IPS-15b (cell line): ENCODE measurements at regions not wholly inside any gene's neighbourhood (a gene's known extent, or its start where the extent isn't known, plus 50 kb on each side); places are given as distances from the start of the nearest gene placed in this dataset.

Experiments used
- H3K27me3 ChIP-seq: one replicate; pipeline ENCODE4 v1.6.1; 2013; ENCODE audit warnings: low read length; ENCODE audit not compliant: control insufficient read depth, insufficient read depth
- H3K36me3 ChIP-seq: one replicate; pipeline ENCODE4 v1.6.1; 2013; ENCODE audit warnings: low read length; ENCODE audit not compliant: control insufficient read depth, insufficient read depth
- H3K4me1 ChIP-seq: one replicate; pipeline ENCODE4 v1.6.1; 2013; ENCODE audit warnings: mild to moderate bottlenecking, low read length; ENCODE audit not compliant: control insufficient read depth, insufficient read depth
- H3K4me3 ChIP-seq: one replicate; pipeline ENCODE4 v1.5.1; 2013; ENCODE audit warnings: low read depth, low read length
- H3K9ac ChIP-seq: one replicate; pipeline ENCODE4 v1.6.1; 2013; ENCODE audit warnings: low read depth, mild to moderate bottlenecking, low read length
- H3K9me3 ChIP-seq: one replicate; pipeline ENCODE4 v1.6.1; 2013; ENCODE audit warnings: mild to moderate bottlenecking, low read length; ENCODE audit not compliant: control insufficient read depth, insufficient read depth

GRCh38 chr13:105894697-105895096 lies 640.8 kb downstream of the EFNB2 start:
- Histone ChIP-seq H3K27me3 (no peaks in the 10 kb centered on the region), H3K36me3 (no peaks in the 10 kb centered on the region), H3K4me3 (no peak overlapping the region), H3K9ac (no peak overlapping the region), H3K4me1 (no peaks in the 10 kb centered on the region), H3K9me3 (no peaks in the 10 kb centered on the region)

DNA sequence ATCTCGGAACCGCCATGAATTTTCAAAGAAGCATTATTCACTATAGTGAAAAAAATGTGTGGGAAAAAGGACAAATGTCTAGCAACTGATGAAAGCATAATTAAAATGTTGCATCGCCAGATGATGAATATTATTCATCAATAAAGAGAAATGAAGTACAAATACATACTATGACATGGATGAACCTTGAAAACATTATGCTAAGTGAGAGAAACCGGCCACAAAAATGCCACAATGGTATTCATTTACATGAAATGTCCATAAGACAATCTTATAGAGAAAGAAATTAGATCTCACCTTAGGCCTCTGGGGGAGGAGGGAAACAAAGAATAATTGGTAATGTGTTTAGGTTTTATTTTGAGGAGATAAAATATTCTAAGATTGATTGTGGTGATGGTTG lies 645.0 kb downstream of the EFNB2 start:
- Histone ChIP-seq H3K4me3 (no peak overlapping the region), H3K9me3 (no peaks in the 10 kb centered on the region), H3K4me1 (no peaks in the 10 kb centered on the region), H3K36me3 (no peaks in the 10 kb centered on the region), H3K9ac (no peak overlapping the region), H3K27me3 (no peaks in the 10 kb centered on the region)

DNA sequence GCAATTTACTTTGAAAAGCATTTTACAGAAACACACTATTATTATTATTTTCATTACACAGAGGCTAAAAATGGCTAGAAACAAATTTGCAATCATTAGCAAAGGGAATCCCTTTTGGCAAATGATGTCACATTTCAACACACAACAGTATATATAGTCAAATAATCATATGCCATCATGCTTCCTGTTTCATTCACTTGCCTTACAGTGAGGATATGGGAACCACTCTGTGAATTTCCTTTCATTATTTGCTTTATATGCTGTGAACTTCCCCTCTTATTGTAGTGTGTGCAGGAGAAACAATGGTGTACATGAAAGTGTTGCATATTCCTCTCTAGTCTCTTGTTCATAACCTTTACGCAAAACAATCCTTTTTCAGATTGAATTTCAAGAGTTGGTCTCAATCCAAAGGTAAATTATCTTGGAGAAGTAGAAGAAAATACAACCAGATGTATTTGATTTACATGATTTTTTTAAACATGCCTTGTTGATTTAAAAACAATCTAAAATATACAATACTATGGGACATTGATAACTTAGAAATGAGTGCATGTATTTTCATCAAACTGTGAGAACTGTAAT lies 657.3 kb downstream of the EFNB2 start:
- Histone ChIP-seq H3K9me3 (no peaks in the 10 kb centered on the region), H3K27me3 (no peaks in the 10 kb centered on the region), H3K36me3 (no peaks in the 10 kb centered on the region), H3K4me1 (no peaks in the 10 kb centered on the region), H3K4me3 (no peak overlapping the region), H3K9ac (no peak overlapping the region)

DNA sequence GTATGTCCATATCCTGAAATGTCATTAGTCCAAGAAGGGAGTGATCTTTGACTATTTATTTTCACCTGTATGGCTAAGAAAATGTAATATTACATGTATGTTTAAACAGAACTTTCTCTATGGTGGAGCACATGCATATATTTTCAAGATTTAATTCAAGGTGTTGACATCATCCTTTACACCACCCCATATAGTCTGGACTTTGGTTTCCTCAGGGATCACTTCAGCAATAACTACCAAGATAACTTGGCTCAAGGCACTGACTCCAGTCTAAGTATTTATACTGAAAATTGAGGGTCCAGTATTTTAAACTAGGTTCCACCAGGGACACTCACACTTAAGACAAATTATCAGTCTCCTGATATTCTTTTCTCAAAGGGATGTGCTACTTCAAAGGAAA lies 660.6 kb downstream of the EFNB2 start:
- H3K9ac ChIP-seq = no peak overlapping the region
- H3K4me1 ChIP-seq = no peaks in the 10 kb centered on the region
- no peaks in the 10 kb centered on the region for H3K36me3 ChIP-seq

GRCh38 chr13:105871768-105872167 lies 663.7 kb downstream of the EFNB2 start:
- H3K27me3 ChIP-seq = no peaks in the 10 kb centered on the region
- no peaks in the 10 kb centered on the region for H3K4me1 ChIP-seq
- no peaks in the 10 kb centered on the region for H3K36me3 ChIP-seq
- H3K9ac ChIP-seq = no peak overlapping the region
- H3K4me3 ChIP-seq = no peak overlapping the region
- H3K9me3 ChIP-seq = no peaks in the 10 kb centered on the region

More for the DNA sequence above, 660.6 kb downstream of the EFNB2 start:
- Histone ChIP-seq H3K27me3 (no peaks in the 10 kb centered on the region), H3K4me3 (no peak overlapping the region), H3K9me3 (no peaks in the 10 kb centered on the region)

DNA sequence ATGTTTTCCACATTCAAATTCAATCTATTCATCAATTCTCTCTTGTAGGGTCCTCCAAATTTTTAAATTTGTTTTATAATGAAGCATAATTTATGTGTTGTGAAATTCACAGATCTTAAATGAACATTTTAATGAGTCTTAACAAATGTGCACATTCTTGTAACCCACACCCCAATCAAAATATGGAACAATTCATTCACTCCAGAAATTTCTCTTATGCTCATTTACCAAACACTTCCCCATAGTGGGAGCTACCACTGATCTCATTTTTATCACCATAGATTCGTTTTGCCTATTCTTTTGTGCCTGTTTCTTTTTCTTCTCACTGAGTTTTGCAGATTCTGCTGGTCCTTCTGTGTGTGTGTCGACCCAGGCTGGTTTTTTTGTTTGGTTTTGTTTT lies 664.1 kb downstream of the EFNB2 start:
- Histone ChIP-seq H3K9me3 (no peaks in the 10 kb centered on the region), H3K27me3 (no peaks in the 10 kb centered on the region), H3K9ac (no peak overlapping the region), H3K4me1 (no peaks in the 10 kb centered on the region), H3K36me3 (no peaks in the 10 kb centered on the region), H3K4me3 (no peak overlapping the region)

DNA sequence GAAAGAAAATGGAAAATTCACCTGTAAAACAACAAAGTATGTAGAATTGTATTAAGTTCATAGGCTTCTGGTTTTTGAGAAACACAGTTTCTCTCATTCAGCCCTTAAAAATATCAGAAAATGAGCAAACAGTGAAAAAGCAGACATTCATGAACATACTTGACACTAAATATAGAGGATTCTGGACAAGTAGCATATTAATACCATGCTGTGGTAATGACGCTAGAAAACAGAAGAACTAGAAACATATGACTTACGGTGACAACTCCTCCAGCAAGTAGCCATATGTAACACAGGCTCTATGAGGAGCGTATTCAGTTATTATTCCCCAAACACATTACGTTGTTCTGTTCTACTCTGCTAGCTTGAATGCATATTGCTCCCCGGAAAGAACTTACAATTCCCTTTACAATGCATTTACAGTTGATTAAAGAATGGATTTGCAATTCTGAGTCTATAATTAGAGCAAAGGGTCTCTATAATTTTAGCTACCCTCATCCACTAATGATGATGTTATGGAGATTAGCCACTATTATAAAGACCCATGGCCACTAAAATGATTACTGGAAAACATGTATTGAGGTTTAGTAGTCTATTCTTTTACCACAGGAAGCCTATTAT lies 672.1 kb downstream of the EFNB2 start:
- H3K4me1 ChIP-seq = no peaks in the 10 kb centered on the region
- H3K4me3 ChIP-seq = no peak overlapping the region
- no peaks in the 10 kb centered on the region for H3K36me3 ChIP-seq
- H3K27me3 ChIP-seq = no peaks in the 10 kb centered on the region
- H3K9ac ChIP-seq = no peak overlapping the region
- no peaks in the 10 kb centered on the region for H3K9me3 ChIP-seq

GRCh38 chr13:105848494-105848893 lies 687.0 kb downstream of the EFNB2 start:
- no peaks in the 10 kb centered on the region for H3K27me3 ChIP-seq
- no peaks in the 10 kb centered on the region for H3K36me3 ChIP-seq
- no peak overlapping the region for H3K9ac ChIP-seq
- H3K4me1 ChIP-seq = no peaks in the 10 kb centered on the region
- no peak overlapping the region for H3K4me3 ChIP-seq
- no peaks in the 10 kb centered on the region for H3K9me3 ChIP-seq

- Histone ChIP-seq H3K4me3 (no peak overlapping the region), H3K4me1 (no peaks in the 10 kb centered on the region), H3K9ac (no peak overlapping the region), H3K36me3 (no peaks in the 10 kb centered on the region), H3K9me3 (no peaks in the 10 kb centered on the region), H3K27me3 (no peaks in the 10 kb centered on the region)
These were observed 687.8 kb downstream of the EFNB2 start for GRCh38 chr13:105847527-105848291.

DNA sequence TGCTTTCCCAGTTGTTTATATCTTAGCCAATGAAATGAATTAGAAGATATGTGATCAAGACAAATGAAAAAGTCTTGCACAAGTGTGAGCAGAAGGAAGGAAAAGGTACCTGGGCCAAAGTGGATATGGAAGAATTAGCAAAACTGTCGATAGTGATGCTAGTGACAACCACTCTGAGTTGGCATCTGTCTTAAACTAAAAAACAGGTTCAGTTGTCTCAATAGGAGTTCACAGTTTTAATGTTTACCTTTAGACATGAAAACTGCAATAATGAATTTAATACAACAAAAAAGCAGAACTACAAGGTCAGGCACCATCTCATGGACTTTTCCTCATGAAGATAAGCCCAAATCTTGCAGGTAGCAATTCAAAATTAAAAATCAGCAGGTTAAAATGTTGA lies 688.5 kb downstream of the EFNB2 start:
- Histone ChIP-seq H3K9me3 (no peaks in the 10 kb centered on the region), H3K27me3 (no peaks in the 10 kb centered on the region), H3K4me3 (no peak overlapping the region), H3K4me1 (no peaks in the 10 kb centered on the region), H3K36me3 (no peaks in the 10 kb centered on the region), H3K9ac (no peak overlapping the region)

DNA sequence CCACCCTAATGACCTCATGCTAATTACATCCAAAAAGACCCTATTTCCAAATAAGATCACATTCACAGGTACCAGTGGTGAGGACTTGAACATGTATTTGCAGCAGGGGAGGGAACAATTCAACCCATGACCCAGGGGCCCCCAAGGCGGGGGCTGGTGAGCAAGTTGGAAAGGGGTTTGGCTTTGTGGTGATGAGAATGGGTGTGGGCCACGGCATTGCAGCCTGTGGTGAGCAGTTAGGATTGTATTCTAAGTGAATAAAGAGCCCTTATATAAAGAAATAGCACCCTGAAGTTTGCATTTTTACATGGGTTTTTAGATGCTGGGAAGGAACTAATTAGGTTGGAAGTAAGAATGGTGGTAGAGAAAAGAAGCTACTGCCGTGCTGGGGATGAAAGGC lies 694.2 kb downstream of the EFNB2 start:
- Histone ChIP-seq H3K4me1 (no peaks in the 10 kb centered on the region), H3K27me3 (no peaks in the 10 kb centered on the region), H3K36me3 (no peaks in the 10 kb centered on the region), H3K9ac (no peak overlapping the region), H3K9me3 (no peaks in the 10 kb centered on the region), H3K4me3 (no peak overlapping the region)

GRCh38 chr13:105838231-105838630 lies 697.2 kb downstream of the EFNB2 start:
- no peaks in the 10 kb centered on the region for H3K27me3 ChIP-seq
- no peaks in the 10 kb centered on the region for H3K9me3 ChIP-seq
- no peak overlapping the region for H3K9ac ChIP-seq
- no peaks in the 10 kb centered on the region for H3K4me1 ChIP-seq
- H3K4me3 ChIP-seq = no peak overlapping the region
- no peaks in the 10 kb centered on the region for H3K36me3 ChIP-seq
